H1 (cell line): ENCODE measurements at regions not wholly inside any gene's neighbourhood (a gene's known extent, or its start where the extent isn't known, plus 50 kb on each side); places are given as distances from the start of the nearest gene placed in this dataset.

Experiments
- CTCF ChIA-PET: fragments of 300-600 bp; sonication (Branson Sonifier 250); formaldehyde crosslinking; loops from one replicate; lab custom pipeline; 2021; ENCODE audit not compliant: partially characterized antibody; lab: Charles Lee
- POLR2A ChIA-PET: fragments of 300-600 bp; sonication (Branson Sonifier 250); formaldehyde crosslinking; loops from one replicate; lab custom pipeline; 2021; ENCODE audit warnings: inconsistent platforms; ENCODE audit not compliant: partially characterized antibody; lab: Charles Lee
- DNase-seq, 2 experiments: peaks; one replicate each; pipeline versions ENCODE4 v3.0.0 to v3.0.0-alpha.2; 2010 to 2022; ENCODE audit warnings: low spot score in 2 of 2, low read depth in 1 of 2, mixed read lengths in 1 of 2
- FAIRE-seq: peaks from 2 replicates; lab custom pipeline; 2011; peaks lifted over from hg19 to GRCh38; lab: Jason Lieb, UNC
- H2AFZ ChIP-seq: 2 replicates; pipeline ENCODE4 v1.8.1; 2012; ENCODE audit warnings: low read length, inconsistent platforms
- H2AK5ac ChIP-seq: 2 replicates; pipeline ENCODE4 v1.6.1; 2013; ENCODE audit warnings: low read depth, low read length
- H2BK120ac ChIP-seq: replicated peaks from 2 replicates; pipeline ENCODE3; 2013; ENCODE audit warnings: low read depth, low read length, inconsistent platforms
- H2BK12ac ChIP-seq: 2 replicates; pipeline ENCODE4 v1.6.1; 2013; ENCODE audit warnings: low read depth, low read length
- H2BK15ac ChIP-seq: 2 replicates; pipeline ENCODE4 v1.6.1; 2013; ENCODE audit warnings: low read length
- H2BK20ac ChIP-seq: 2 replicates; pipeline ENCODE4 v1.6.1; 2013; ENCODE audit warnings: low read length
- H2BK5ac ChIP-seq: 2 replicates; pipeline ENCODE4 v1.6.1; 2013; ENCODE audit warnings: low read depth, low read length
- H3K14ac ChIP-seq: 2 replicates; pipeline ENCODE4 v1.6.1; 2013; ENCODE audit warnings: inconsistent platforms; ENCODE audit not compliant: insufficient read length
- H3K18ac ChIP-seq: 2 replicates; pipeline ENCODE4 v1.6.1; 2013; ENCODE audit warnings: low read length; ENCODE audit errors: extremely low read depth
- H3K23ac ChIP-seq: 2 replicates; pipeline ENCODE4 v1.6.1; 2013; ENCODE audit warnings: inconsistent platforms; ENCODE audit not compliant: insufficient read length
- H3K23me2 ChIP-seq: 2 replicates; pipeline ENCODE4 v1.6.1; 2013; ENCODE audit warnings: low read depth, low read length
- H3K27ac ChIP-seq: 2 replicates; pipeline ENCODE4 v1.6.1; 2011; ENCODE audit warnings: low read depth, low read length, inconsistent platforms
- H3K27me3 ChIP-seq, 4 experiments: replicated peaks in 1 of 4; 1 replicate in 1 of 4; 2 replicates in 3 of 4; pipeline versions ENCODE4 v1.6.1 to v1.8.1; 2011 to 2013; ENCODE audit warnings: low read length in 3 of 4, mild to moderate bottlenecking in 3 of 4, inconsistent platforms in 2 of 4, mixed read lengths in 2 of 4, moderate library complexity in 1 of 4; ENCODE audit not compliant: control insufficient read depth in 3 of 4, insufficient read depth in 3 of 4; ENCODE audit errors: extremely low read depth in 1 of 4
- H3K36me3 ChIP-seq, 4 experiments: 2 replicates each; pipeline versions ENCODE4 v1.6.1 to v1.8.1; 2011 to 2013; ENCODE audit warnings: mild to moderate bottlenecking in 4 of 4, low read length in 3 of 4, moderate library complexity in 2 of 4, control low read depth in 1 of 4, inconsistent platforms in 1 of 4; ENCODE audit not compliant: insufficient read depth in 4 of 4, control insufficient read depth in 2 of 4
- H3K4ac ChIP-seq: replicated peaks from 2 replicates; pipeline ENCODE3; 2013; ENCODE audit warnings: low read length, low read depth, mixed read lengths, inconsistent platforms; ENCODE audit not compliant: insufficient read length
- H3K4me1 ChIP-seq, 4 experiments: replicated peaks in 1 of 4; 1 replicate in 1 of 4; 2 replicates in 3 of 4; pipeline versions ENCODE4 v1.6.1 to v1.8.1; 2011 to 2013; ENCODE audit warnings: low read length in 3 of 4, inconsistent platforms in 2 of 4, mixed read lengths in 1 of 4; ENCODE audit not compliant: insufficient read depth in 4 of 4, control insufficient read depth in 3 of 4
- H3K4me2 ChIP-seq, 2 experiments: 2 replicates each; pipeline versions ENCODE4 v1.6.1 to v1.8.1; 2011 to 2013; ENCODE audit warnings: low read depth in 2 of 2, low read length in 2 of 2, control low read depth in 1 of 2, inconsistent platforms in 1 of 2, mild to moderate bottlenecking in 1 of 2; ENCODE audit not compliant: insufficient read depth in 1 of 2
- H3K4me3 ChIP-seq, 4 experiments: fragments of 200-600, 300-600 bp in 1 of 4; sonication (generic), shearing (Covaris generic), sonication (Bioruptor Twin) in 1 of 4; 2 replicates each; pipeline versions ENCODE4 v1.5.1 to v1.8.1; 2011 to 2016; ENCODE audit warnings: low read length in 4 of 4, low read depth in 3 of 4, control low read depth in 2 of 4, inconsistent platforms in 2 of 4, mild to moderate bottlenecking in 2 of 4, mixed read lengths in 1 of 4, moderate library complexity in 1 of 4; ENCODE audit not compliant: insufficient read depth in 2 of 4; ENCODE audit errors: extremely low read depth in 1 of 4
- H3K56ac ChIP-seq: replicated peaks from 2 replicates; pipeline ENCODE3; 2013; ENCODE audit warnings: low read depth, mild to moderate bottlenecking, mixed read lengths, low read length, inconsistent platforms; ENCODE audit not compliant: insufficient read length
- H3K79me1 ChIP-seq: 2 replicates; pipeline ENCODE4 v1.6.1; 2013; ENCODE audit warnings: low read depth, low read length, control low read depth
- H3K79me2 ChIP-seq, 2 experiments: 2 replicates each; pipeline versions ENCODE4 v1.6.1 to v1.8.1; 2012 to 2013; ENCODE audit warnings: low read length in 2 of 2, mild to moderate bottlenecking in 2 of 2, inconsistent platforms in 1 of 2; ENCODE audit not compliant: insufficient read depth in 2 of 2, control insufficient read depth in 1 of 2
- H3K9ac ChIP-seq, 4 experiments: replicated peaks in 1 of 4; 1 replicate in 1 of 4; 2 replicates in 3 of 4; pipeline versions ENCODE4 v1.6.1 to v1.8.1; 2011 to 2013; ENCODE audit warnings: low read depth in 3 of 4, low read length in 3 of 4, control low read depth in 2 of 4, mild to moderate bottlenecking in 2 of 4, moderate library complexity in 2 of 4, inconsistent platforms in 1 of 4; ENCODE audit errors: extremely low read depth in 1 of 4
- H3K9me3 ChIP-seq, 2 experiments: 2 replicates each; pipeline versions ENCODE4 v1.6.1 to v1.8.1; 2012 to 2013; ENCODE audit warnings: mild to moderate bottlenecking in 2 of 2, moderate library complexity in 2 of 2, control low read depth in 1 of 2, inconsistent platforms in 1 of 2, low read depth in 1 of 2, low read length in 1 of 2, mixed read lengths in 1 of 2; ENCODE audit not compliant: insufficient read depth in 2 of 2
- H4K20me1 ChIP-seq, 2 experiments: replicated peaks in 1 of 2; 2 replicates each; pipeline versions ENCODE3 to v1.8.1; 2011 to 2013; ENCODE audit warnings: inconsistent platforms in 2 of 2, low read length in 2 of 2, mild to moderate bottlenecking in 1 of 2; ENCODE audit not compliant: insufficient read depth in 2 of 2, control insufficient read depth in 1 of 2
- H4K5ac ChIP-seq: 2 replicates; pipeline ENCODE4 v1.6.1; 2013; ENCODE audit warnings: low read length, low read depth, mixed read lengths, inconsistent platforms; ENCODE audit not compliant: insufficient read length
- H4K8ac ChIP-seq: 2 replicates; pipeline ENCODE4 v1.8.0; 2013; ENCODE audit warnings: mild to moderate bottlenecking, moderate library complexity, low read length, inconsistent platforms; ENCODE audit not compliant: insufficient read depth; ENCODE audit errors: extremely low read depth
- H4K91ac ChIP-seq: replicated peaks from 2 replicates; pipeline ENCODE3; 2013; ENCODE audit warnings: low read length, mixed read lengths, inconsistent platforms; ENCODE audit not compliant: insufficient read length
- CEBPB ChIP-seq: IDR thresholded peaks from 2 replicates; pipeline ENCODE4 v1.6.1; 2012; ENCODE audit warnings: low read depth, low read length
- CREB1 ChIP-seq: IDR thresholded peaks from 2 replicates; pipeline ENCODE4 v1.6.1; 2012; ENCODE audit warnings: inconsistent platforms
- WGBS, 2 experiments: shearing (Covaris generic) in 1 of 2; methylation state at CpG; one replicate each; pipeline versions ENCODE4 v1.1.6 to v1.1.7; 2013 to 2015; ENCODE audit warnings: low lambda C conversion rate in 2 of 2, mixed read lengths in 2 of 2, inconsistent platforms in 1 of 2, low coverage in 1 of 2, missing lambda C conversion rate in 1 of 2; ENCODE audit not compliant: insufficient replicate concordance in 2 of 2, insufficient coverage in 1 of 2, insufficient read length in 1 of 2; ENCODE audit errors: extremely low coverage in 1 of 2, missing lambda C conversion rate in 1 of 2; 5-methylcytosine and 5-hydroxymethylcytosine counted together

DNA sequence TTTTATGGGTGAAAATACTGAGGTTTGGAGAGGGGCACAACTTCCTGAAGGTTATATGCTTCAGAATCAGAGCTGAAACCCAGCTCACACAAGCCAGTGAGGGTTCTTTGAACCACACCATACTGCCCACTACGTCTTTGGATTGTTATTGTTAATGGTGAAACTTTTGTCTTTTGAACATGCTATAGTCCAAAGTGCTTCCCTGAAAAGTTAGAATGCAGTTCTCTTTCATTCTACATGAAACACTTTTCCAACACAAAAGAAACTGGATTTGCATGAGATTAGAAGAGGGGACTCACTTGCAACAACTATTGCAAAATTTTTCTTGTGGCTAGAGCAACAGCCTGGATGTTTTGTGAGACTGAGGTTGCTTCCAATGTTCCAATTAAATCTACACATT is 473.6 kb downstream of the SOX2 start:
- ChIA-PET CTCF (interaction anchor here (0.6 kb wide), 2 partner anchors 101 to 191 kb away, joined by 3 read pairs; no protein-coding TSS in a partner anchor), POLR2A (no interaction called here)
- no peak overlapping the region for H3K27ac ChIP-seq
- no peak overlapping the region for H3K56ac ChIP-seq
- H3K14ac ChIP-seq = no peak overlapping the region
- peaks cover 0 to 4% of the 10 kb centered on the region in 2 experiments; a peak in 1 of 4 replicates for H3K9me3 ChIP-seq
- H3K18ac ChIP-seq = no peak overlapping the region; the same call in 1 of the 2 replicates
- H4K5ac ChIP-seq = no peak overlapping the region
- no peaks in the 10 kb centered on the region; the same call in 1 of the 2 replicates for H3K23me2 ChIP-seq
- no peak overlapping the region for H2BK120ac ChIP-seq
- no peaks in the 10 kb centered on the region for H4K20me1 ChIP-seq
- H3K23ac ChIP-seq = no peak overlapping the region
- H4K91ac ChIP-seq = no peak overlapping the region
- no peaks in the 10 kb centered on the region for H3K79me1 ChIP-seq
- no peak overlapping the region for H3K9ac ChIP-seq
- H2AFZ ChIP-seq = no peak overlapping the region
- no peak overlapping the region for H3K4me3 ChIP-seq
- 0 out of 4 replicates have a peak overlapping the region, but pooled peaks of 1 of the 2 experiments have one; percentile 32 for H3K4me2 ChIP-seq
- no peak overlapping the region for H2BK12ac ChIP-seq
- no peaks in the 10 kb centered on the region for H3K36me3 ChIP-seq
- H4K8ac ChIP-seq = no peak overlapping the region
- no peak overlapping the region for H2AK5ac ChIP-seq
- H2BK20ac ChIP-seq = no peak overlapping the region
- H2BK15ac ChIP-seq = no peak overlapping the region
- no peak overlapping the region for H3K4ac ChIP-seq
- TF ChIP-seq CREB1 (no peak), CEBPB (peak; percentile 49; the same call in 1 of the 2 replicates)
- no peak overlapping the region for H2BK5ac ChIP-seq
- H3K79me2 ChIP-seq = no peaks in the 10 kb centered on the region
- no peaks in the 10 kb centered on the region for H3K27me3 ChIP-seq
- DNase-seq (no peak), FAIRE-seq (no peak)
- H3K4me1 ChIP-seq = peaks cover 0 to 16% (median 5%) of the 10 kb centered on the region in 4 experiments; a peak in 4 of 7 replicates
- 48% methylated on average over 1 of the region's 1 CpG; no CpG with 5 or more reads in 1 of the 2 experiments for WGBS, 2 experiments
